NCI-H526 treated with DMSO at 0.1 percent for 48 hours (cell line): ENCODE measurements at regions not wholly inside any gene's neighbourhood (a gene's known extent, or its start where the extent isn't known, plus 50 kb on each side); places are given as distances from the start of the nearest gene placed in this dataset.
"Not testable (repeated sequence)": the region's sequence is repeated elsewhere in the genome, so short reads cannot be mapped to it uniquely, and the experiment has no call there.

ENCODE experiments used
- DNase-seq: peaks from one replicate; lab custom pipeline; 2025; lab: John Stamatoyannopoulos, UW

DNA sequence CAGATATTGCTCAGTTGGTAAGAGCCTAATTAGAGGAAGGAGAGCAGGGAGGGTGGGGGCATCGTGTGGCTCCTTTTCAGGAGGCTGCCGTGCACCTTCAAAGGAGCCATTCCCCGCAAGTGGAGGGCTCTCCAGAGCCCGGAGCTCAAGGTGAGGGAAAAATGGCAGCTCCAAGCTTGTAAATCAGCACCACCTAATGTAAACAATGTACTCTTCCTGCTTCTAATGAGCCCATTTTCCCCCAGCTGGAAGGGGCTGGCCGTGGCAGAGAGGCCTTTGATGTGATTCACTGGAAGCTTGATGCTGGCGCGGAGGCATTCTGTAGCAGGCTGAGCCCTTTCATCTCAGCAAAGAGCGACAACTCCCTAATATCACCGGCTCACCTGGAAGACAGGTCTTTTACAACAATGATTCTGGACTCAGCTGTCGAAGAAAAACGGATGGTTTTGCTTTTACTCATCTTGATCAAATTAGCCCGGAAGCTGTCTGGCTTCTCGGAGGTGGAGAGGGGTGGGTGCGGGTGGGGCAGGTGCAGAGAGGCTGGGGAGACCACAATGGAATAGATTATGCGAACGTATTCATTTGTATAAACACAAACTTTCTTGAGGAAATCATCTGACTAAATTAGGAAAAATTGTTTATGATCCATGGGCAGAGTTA, 112.5 kb downstream of the RRAGC start:
- DNase-seq, result no peak

- no peak for DNase-seq
Measured at GRCh38 chr1:38746402-38746935, 113.1 kb downstream of the RRAGC start.

- no peak for DNase-seq
Measured at GRCh38 chr1:38745476-38746401, 113.8 kb downstream of the RRAGC start.

GRCh38 chr1:38744452-38745350, 114.9 kb downstream of the RRAGC start:
- no peak for DNase-seq

DNA sequence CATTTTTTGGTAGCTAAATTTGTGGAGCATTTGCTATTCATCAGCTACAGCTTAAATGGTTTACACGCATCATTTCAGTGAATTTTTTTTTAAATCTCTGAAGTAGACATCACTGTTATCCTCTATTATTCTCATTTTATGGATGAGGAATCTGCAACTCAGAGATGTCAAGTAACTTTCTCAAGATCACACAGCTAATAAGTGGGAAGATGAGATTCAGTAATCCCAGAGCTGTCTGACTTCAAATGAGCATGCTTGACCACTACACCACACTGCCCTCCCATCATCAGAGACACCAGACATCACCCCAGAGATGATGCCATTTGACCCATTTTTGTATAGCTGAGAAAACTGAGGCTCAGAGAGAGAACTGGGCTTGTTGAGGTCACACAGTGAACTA, 116.4 kb downstream of the RRAGC start:
- DNase-seq, result no peak

- no peak for DNase-seq
Measured at GRCh38 chr1:38741341-38741740, 118.2 kb downstream of the RRAGC start.

- no peak for DNase-seq
Measured at GRCh38 chr1:38740487-38740886, 119.1 kb downstream of the RRAGC start.

DNA sequence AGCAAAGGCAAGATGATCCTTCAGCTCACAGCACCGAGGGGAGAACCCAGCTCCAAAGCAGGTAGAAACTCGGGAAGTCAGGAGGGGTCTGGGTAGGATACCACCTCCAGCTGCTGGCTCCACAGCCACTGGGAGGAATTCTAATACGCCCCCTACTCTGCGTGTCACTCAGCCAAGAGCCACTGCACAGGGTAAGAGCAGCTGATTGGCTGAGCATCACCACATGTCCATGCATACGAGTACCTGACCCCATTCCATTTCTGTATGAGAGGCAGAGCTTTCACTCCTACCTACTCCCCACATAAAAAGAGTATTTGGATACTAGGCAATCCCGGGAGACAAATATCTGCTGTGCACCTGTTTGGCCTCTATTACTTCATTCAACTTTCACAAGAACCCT, 121.4 kb downstream of the RRAGC start:
- DNase-seq, result no peak

DNA sequence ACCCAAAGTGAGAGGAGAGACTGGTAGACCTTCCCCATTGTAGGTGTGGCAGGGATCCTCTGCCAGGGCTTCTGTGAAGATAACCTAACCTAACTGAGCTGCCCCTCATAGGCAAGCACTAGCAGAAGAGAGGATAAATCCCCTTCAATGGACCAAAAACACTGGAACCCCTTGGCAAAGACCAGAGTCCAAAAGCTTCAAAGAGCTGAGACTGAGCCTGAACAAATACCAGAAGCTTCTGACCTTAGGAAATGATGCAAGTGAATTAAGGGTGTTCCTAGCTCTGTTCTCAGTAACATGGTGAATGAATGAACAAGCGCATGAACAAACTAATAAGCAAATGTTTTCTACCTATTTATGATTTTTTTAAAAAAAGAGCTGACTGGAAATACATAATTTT, 123.2 kb downstream of the RRAGC start:
- DNase-seq, result no peak

DNA sequence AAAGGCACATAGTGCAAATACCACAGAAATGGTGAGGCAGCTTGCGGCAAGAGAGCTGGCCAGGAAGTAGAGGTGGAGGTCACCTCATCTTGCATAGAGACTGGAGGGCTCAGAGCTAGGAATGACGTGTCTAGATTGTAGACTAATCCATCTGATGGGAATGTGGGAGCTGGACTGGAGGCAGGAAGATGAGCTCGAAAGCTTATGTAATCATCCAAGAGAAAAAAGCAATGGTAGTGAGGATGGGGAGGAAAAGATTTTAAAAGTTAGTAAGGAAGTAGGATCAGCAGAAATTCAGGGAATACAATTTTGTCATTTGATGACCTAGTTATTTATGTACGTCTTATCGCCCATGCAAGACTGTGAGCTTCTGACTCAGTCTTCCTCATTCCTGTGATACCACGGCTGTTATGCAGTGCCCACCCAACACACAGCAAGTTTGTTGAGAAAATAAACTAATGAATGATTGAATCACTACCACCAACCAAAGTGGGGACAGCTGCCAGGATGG, 123.9 kb downstream of the RRAGC start:
- no peak for DNase-seq

GRCh38 chr1:38733761-38734160, 125.8 kb downstream of the RRAGC start:
- no peak for DNase-seq

DNA sequence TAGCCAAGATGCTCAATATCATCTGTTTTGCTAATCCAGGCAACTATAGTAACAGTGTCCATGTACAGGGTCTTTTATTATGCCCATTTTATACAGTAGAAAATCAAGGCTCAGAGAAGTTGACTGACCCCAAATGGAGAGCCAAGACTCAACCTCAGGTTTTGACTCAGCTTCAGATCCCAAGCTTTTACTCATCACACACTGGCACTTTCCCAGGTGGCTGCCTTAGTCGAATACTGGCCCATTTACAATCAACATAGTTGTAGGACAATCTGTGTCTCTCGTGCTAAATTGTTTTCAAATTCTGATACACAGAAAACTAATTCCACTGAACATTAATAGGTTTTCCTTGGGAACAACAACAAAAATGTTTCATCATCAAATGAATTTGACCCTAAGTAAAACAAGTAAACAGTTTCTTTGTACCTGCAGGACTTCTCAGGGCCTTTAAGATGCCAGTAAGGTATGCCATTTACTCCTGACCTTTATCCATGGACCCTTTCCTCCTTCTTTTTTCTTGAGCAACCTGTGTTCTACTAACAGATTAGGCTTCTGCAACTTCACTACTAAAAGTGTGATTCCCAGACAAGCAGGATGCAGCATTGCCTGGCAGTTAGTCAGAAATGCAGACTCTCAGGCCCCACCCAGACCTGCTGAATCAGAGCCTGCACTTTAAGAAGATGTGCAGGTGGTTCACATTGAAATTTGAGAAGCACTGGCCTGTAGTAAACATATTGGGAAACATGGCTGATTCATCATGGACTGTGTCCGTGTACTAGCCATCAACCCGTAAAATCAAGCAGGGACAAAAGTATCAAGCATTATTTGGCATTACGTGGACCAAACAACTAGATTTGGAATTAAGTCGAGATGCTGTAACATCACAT, 128.8 kb downstream of the RRAGC start:
- no peak for DNase-seq

- no peak for DNase-seq
Measured at GRCh38 chr1:38728585-38728908, 131.0 kb downstream of the RRAGC start.

DNA sequence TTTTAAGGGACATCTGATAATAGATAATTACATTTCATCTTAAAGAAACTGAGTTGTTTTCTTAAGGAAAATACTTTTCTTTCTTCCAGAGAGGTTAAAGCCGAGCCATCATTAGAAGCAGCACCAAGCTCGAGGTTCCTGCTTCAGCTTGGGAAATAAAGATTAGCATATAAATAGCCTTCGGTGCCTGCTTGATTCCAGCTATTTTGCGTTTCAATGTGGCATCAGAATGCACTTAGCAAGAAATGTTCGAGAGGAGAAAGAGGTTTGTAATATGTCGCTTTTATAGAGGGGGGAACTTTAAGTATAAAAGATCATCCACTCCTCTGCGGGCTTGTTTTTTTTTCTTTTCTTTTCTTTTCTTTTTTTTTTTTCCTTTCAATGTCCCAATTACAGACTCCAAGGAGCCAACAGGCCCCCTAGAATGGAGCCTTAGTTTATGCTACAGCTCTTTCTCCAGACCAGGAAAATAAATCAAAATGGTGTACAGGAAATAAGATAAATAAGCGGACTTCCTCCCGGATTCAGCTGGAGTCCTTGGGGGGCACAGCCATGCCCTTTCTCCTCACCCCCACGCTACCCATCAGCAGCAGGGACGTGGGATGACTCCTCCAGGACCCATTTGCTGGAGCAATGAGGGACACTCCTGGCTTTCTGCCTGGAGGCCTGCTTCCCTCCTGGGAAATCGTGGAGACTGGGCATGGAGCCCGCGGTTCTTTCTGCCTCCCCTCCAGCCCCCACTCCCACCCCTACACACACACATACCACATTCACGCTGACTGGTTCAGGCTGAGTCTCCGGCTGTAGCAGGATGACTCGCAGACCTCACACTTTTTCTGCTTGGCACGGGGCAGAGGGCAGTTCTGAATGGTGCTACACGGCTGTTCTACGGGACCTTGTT, 131.6 kb downstream of the RRAGC start:
- no peak for DNase-seq

DNA sequence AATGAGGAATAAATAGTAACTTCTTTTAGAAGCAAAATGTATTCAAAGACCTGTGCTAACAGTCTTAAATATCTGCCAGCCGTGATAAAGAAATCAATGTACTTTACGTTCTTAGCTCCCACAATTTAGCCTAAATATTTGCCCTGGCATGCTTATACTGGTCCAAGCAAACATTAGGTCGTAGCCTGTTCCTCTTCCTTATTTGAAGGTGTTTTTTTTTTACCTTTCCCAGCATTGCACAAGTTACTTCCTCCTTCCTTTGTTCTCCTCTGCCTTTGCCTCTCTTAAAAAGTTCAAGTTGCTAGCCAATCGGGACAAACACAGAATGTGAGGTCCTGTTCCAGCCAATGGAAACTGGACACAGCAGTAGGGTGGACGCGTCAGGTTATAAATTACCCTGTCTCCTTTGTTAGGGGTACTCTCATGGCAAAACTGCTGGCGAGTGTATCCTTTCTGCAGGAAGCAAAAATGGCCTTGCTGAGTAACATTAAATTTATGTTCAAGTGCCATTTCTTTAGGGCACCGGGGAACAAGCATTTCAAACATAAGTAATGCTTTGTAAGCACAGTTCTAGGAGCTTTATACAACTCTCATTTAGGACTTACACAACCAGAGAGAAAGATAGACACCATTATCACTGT, 134.1 kb downstream of the RRAGC start:
- DNase-seq, result not testable (repeated sequence)

- no peak for DNase-seq
Measured at GRCh38 chr1:38724160-38725131, 135.1 kb downstream of the RRAGC start.

DNA sequence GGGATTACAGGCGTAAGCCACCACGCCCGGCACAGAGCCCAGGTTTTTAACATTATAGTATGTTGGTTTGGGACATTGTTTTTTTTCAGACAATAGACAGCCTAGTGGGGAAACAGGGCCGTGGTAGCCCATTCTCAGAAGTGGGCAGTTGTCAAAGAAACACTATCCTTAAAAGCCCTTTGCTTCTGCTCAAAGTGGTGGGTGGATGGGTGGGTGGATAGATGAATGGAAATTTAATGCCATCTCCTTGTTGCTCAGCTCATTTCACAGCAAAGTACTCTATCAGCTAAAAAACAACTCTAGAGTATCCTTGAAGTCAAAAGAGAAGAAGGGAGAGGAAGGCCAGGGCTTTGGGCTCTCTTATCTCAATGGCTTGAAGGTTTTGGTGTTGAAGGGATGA, 137.8 kb downstream of the RRAGC start:
- DNase-seq, result no peak

DNA sequence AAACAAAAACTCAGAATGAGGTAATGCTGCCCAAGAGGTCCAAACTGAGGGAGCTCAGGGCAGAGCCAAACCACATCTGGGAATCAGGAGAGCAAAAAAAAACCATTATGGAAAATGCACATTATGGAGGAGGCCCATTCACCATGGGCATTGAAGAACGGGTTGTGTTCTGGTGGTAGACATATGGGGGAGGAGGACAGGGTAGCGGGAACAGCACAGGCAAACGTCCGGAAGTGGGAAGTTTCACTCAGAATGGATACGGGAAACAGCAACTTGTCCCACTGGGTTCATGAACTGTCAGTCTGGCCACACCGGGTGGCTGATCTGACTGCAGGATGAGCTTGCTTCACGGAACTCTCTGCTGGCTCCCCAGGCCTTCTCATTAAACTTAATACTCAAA, 139.7 kb downstream of the RRAGC start:
- DNase-seq, result no peak
